B cell (primary cell): ENCODE measurements at regions not wholly inside any gene's neighbourhood (a gene's known extent, or its start where the extent isn't known, plus 50 kb on each side); places are given as distances from the start of the nearest gene placed in this dataset.

Experiments used
- CTCF ChIP-seq: fragments of 200-600 bp; IDR thresholded peaks from one replicate; pipeline ENCODE4 v1.8.0; 2022; ENCODE audit warnings: antibody characterized with exemption, mild to moderate bottlenecking
- EZH2 ChIP-seq: IDR thresholded peaks from 2 replicates; pipeline ENCODE4 v1.6.1; 2012; ENCODE audit warnings: borderline replicate concordance, low read depth, mild to moderate bottlenecking, moderate library complexity, low read length; ENCODE audit not compliant: insufficient read depth, poor library complexity, severe bottlenecking

- TF ChIP-seq CTCF (no peak), EZH2 (no peak)
Observed at GRCh38 chr6:23246896-23247295, 677.5 kb downstream of the HDGFL1 start.
